ENCODE measurements at regions not wholly inside any gene's neighbourhood (a gene's known extent, or its start where the extent isn't known, plus 50 kb on each side); places are given as distances from the start of the nearest gene placed in this dataset.

DNA sequence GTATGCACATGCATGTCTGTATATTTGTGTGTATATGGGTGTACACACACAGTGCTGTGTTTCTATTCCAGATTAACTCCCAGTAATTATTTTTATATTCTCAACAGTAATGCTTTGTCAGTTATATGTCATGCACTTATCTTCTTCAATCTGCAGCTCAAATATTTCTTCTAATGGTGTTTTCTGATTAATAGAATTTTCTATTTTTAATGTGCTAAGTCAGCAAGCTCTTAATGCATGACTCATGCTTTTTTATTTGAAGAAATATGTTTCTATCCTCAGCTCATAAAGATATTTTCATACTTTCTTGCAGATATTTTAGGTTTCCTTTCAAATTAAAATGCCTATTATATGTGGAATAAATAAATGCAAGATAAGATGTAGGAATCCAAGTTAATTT lies 59.7 kb upstream of the TMEM18 start:
- Histone ChIP-seq H3K27ac (no peak overlapping the region), H3K36me3 (no peaks in the 10 kb centered on the region), H3K4me3 (no peak overlapping the region), H3K4me1 (no peaks in the 10 kb centered on the region), H3K27me3 (peaks cover 0 to 40% of the 10 kb centered on the region in 2 donors), H3K9me3 (no peaks in the 10 kb centered on the region)
- TF ChIP-seq, protein P1, sequence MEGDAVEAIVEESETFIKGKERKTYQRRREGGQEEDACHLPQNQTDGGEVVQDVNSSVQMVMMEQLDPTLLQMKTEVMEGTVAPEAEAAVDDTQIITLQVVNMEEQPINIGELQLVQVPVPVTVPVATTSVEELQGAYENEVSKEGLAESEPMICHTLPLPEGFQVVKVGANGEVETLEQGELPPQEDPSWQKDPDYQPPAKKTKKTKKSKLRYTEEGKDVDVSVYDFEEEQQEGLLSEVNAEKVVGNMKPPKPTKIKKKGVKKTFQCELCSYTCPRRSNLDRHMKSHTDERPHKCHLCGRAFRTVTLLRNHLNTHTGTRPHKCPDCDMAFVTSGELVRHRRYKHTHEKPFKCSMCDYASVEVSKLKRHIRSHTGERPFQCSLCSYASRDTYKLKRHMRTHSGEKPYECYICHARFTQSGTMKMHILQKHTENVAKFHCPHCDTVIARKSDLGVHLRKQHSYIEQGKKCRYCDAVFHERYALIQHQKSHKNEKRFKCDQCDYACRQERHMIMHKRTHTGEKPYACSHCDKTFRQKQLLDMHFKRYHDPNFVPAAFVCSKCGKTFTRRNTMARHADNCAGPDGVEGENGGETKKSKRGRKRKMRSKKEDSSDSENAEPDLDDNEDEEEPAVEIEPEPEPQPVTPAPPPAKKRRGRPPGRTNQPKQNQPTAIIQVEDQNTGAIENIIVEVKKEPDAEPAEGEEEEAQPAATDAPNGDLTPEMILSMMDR (IDR thresholded peaks at IDR 0.05): no peak
- ATAC-seq: no peak
- no peak for DNase-seq
- intact Hi-C loops (cut with DNase I): no loop called here

DNA sequence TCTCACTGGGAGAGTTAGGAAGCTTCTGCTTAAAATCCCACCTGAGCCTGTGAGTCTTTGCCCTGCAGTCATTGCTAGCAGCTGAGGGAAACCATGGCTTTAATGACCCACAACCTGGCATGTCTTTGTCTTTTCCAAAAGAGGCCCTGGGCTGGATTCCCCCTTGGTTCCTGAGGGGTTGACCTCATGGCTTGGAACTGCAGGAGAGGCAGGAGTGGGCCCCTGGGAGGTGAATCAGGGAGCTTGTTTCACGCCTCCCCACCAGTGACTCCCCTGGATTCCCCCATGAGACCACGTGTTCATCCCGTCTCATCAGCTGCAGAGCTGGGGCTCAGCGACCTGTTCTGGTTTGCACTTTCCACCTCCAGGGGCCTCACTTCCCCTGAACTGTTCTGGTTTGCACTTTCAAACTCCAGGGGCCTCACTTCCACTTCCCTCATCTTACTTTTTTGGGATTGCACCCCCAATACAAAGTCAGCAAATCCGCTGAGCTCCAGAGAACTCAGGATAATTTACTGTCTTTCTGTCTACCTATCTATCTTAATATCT lies 58.5 kb upstream of the TMEM18 start:
- no peak for DNase-seq
- no peaks in the 10 kb centered on the region for H3K9me3 ChIP-seq
- H3K4me1 ChIP-seq: no peaks in the 10 kb centered on the region
- H3K27me3 ChIP-seq: peaks cover 0 to 37% of the 10 kb centered on the region in 2 donors
- TF ChIP-seq, protein P1 (IDR thresholded peaks at IDR 0.05): no peak
- intact Hi-C loops (cut with DNase I): no loop called here
- H3K27ac ChIP-seq: no peak overlapping the region
- H3K36me3 ChIP-seq: no peaks in the 10 kb centered on the region
- ATAC-seq: no peak
- H3K4me3 ChIP-seq: no peak overlapping the region

DNA sequence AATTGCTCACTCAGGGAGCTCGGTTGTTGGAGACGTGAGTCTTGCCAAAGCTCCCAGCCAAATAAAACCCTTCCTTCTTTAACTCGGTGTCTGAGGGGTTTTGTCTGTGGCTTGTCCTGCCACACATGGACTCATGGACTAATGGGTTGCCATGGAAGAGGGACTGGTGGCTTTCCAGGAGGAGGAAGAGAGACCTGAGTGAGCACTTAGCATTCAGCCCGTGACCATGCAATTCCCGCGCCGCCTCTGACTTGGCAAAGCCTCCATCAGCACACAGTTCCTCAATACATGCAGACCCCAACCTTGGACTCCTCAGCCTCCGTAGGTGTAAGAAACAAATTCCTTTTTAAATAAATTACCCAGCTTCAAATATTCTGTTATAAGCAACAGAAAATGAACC lies 57.3 kb upstream of the TMEM18 start:
- no peak for ATAC-seq
- no peaks in the 10 kb centered on the region for H3K4me1 ChIP-seq

DNA sequence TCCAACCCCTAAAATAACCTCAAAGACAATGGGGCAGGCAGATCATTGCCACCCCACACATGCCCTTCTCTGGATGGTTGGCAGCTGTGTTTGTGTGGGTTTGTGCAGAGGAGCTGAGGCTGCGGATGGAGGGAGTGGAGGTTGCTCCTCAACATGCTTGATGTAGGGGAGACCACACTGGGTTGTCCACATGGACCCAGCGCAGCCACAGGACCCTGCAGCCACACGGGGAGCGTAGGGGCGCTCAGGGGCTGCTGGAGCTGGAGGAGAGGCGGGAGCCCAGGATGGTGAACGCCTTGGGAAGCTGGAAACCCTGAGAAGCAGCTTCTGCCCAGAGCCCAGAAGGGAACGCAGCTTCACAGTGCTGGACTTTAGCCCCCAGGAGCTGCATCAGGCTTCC lies 56.3 kb upstream of the TMEM18 start:
- DNase-seq (no peak), ATAC-seq (no peak)
- Histone ChIP-seq H3K4me3 (no peak overlapping the region), H3K4me1 (no peaks in the 10 kb centered on the region), H3K27me3 (peaks cover 0 to 28% of the 10 kb centered on the region in 2 donors), H3K27ac (no peak overlapping the region), H3K36me3 (no peaks in the 10 kb centered on the region), H3K9me3 (no peaks in the 10 kb centered on the region)
- TF ChIP-seq, protein P1 (IDR thresholded peaks at IDR 0.05): no peak
- intact Hi-C loops (cut with DNase I): no loop called here

More for the DNA sequence above, 57.3 kb upstream of the TMEM18 start:
- Histone ChIP-seq H3K4me3 (no peak overlapping the region), H3K27ac (no peak overlapping the region), H3K36me3 (no peaks in the 10 kb centered on the region), H3K9me3 (no peaks in the 10 kb centered on the region), H3K27me3 (peaks cover 0 to 28% of the 10 kb centered on the region in 2 donors)
- intact Hi-C loops (cut with DNase I): no loop called here
- DNase-seq: no peak
- TF ChIP-seq, protein P1 (IDR thresholded peaks at IDR 0.05): no peak

DNA sequence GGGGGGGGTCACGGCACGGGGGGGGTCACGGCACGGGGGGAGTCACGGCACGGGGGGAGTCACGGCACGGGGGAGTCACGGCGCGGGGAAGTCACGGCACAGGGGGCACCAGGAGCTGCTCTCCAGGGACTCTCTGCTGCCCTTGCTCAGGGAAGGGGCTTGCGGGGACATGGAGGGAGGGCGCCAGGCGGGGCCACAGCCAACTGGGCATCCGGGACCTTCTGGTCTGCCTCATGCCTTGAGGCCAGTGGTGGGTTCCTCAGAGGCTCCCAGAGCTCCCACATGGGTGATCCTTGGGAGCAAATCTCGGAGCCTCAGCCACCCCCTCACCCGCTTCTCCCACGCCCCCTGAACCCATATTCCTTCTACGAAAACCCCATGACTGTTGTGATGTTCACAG lies 55.8 kb upstream of the TMEM18 start:
- TF ChIP-seq, protein P1 (IDR thresholded peaks at IDR 0.05): no peak
- Histone ChIP-seq H3K9me3 (no peaks in the 10 kb centered on the region), H3K4me3 (no peak overlapping the region), H3K4me1 (no peaks in the 10 kb centered on the region), H3K36me3 (no peaks in the 10 kb centered on the region), H3K27ac (no peak overlapping the region), H3K27me3 (peaks cover 0 to 28% of the 10 kb centered on the region in 2 donors)
- DNase-seq: no peak
- ATAC-seq: no peak
- intact Hi-C loops (cut with DNase I): no loop called here

Measured in left lung (tissue), 4 donors.